GM13977 (cell line): ENCODE measurements at regions not wholly inside any gene's neighbourhood (a gene's known extent, or its start where the extent isn't known, plus 50 kb on each side); places are given as distances from the start of the nearest gene placed in this dataset.

Experiments used
- DNase-seq: peaks from one replicate; pipeline ENCODE4 v3.0.0; 2012; ENCODE audit warnings: low spot score
- in situ Hi-C: fragments of 300-500 bp; cut with MboI; formaldehyde crosslinking; loops from one replicate; pipeline ENCODE4 v1.12.0; 2022; ENCODE audit warnings: low sequenced_read_pairs, low pct_unique_long_range_greater_than_20kb, mixed read lengths, inconsistent platforms; ENCODE audit not compliant: unreplicated experiment
- TF ChIP-seq, protein P1 (sequence below): IDR thresholded peaks from 2 replicates; pipeline ENCODE4 v1.5.1; 2012; ENCODE audit warnings: mild to moderate bottlenecking, control low read depth; ENCODE audit not compliant: insufficient read depth; ENCODE audit errors: extremely low read depth, missing control alignments

DNA sequence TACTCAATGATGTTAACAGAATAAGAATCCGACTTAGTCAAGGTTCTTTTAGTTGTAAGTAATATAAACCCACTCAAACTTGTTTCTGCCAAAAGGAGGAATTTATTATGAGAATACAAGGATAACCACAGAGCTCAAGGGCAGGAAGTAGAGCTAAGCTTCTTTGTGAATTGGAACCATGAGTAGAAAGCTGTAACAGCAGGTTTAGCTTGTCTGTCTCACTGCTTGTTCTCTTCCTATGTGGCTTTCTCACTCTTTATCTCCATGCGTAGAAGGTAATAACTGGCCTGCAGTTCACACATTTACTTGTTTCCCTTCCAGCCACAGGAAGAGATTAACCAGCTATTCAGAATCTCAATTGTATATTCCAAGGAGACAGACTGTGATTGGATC, 378.3 kb downstream of the PPP1R2C start:
- TF ChIP-seq, protein P1, sequence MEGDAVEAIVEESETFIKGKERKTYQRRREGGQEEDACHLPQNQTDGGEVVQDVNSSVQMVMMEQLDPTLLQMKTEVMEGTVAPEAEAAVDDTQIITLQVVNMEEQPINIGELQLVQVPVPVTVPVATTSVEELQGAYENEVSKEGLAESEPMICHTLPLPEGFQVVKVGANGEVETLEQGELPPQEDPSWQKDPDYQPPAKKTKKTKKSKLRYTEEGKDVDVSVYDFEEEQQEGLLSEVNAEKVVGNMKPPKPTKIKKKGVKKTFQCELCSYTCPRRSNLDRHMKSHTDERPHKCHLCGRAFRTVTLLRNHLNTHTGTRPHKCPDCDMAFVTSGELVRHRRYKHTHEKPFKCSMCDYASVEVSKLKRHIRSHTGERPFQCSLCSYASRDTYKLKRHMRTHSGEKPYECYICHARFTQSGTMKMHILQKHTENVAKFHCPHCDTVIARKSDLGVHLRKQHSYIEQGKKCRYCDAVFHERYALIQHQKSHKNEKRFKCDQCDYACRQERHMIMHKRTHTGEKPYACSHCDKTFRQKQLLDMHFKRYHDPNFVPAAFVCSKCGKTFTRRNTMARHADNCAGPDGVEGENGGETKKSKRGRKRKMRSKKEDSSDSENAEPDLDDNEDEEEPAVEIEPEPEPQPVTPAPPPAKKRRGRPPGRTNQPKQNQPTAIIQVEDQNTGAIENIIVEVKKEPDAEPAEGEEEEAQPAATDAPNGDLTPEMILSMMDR, result no peak
- no peak for DNase-seq
- in situ Hi-C loops, result no loop called here

- DNase-seq, result no peak
- TF ChIP-seq, protein P1, result no peak
- in situ Hi-C loops, result no loop called here
These were observed 378.9 kb downstream of the PPP1R2C start for GRCh38 chrX:42398967-42399631.

- TF ChIP-seq, protein P1, result no peak
- in situ Hi-C loops, result no loop called here
- no peak for DNase-seq
These were observed 381.8 kb downstream of the PPP1R2C start for GRCh38 chrX:42396136-42396535.

GRCh38 chrX:42392846-42393245, 385.1 kb downstream of the PPP1R2C start:
- TF ChIP-seq, protein P1, result no peak
- no peak for DNase-seq
- in situ Hi-C loops, result no loop called here

DNA sequence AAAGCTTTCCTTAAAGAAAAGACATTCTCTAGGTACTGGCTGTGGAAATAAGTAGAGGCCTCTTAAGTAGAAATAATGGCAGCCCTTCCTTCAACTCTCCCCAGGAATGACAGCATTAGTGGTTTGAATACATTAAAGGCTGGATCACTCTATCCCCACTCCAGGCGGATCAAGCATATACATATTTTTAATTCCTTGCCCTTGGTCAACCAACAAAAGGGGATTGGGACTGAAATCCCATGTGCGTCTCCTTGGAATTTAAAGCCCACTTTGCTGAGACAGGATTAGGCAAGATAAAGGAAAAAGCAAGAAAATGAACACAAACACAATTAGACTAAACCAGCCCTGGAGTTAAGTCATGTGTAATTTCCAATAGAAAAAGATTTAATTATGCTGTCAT, 391.3 kb downstream of the PPP1R2C start:
- no peak for DNase-seq
- TF ChIP-seq, protein P1, result no peak
- in situ Hi-C loops, result no loop called here

DNA sequence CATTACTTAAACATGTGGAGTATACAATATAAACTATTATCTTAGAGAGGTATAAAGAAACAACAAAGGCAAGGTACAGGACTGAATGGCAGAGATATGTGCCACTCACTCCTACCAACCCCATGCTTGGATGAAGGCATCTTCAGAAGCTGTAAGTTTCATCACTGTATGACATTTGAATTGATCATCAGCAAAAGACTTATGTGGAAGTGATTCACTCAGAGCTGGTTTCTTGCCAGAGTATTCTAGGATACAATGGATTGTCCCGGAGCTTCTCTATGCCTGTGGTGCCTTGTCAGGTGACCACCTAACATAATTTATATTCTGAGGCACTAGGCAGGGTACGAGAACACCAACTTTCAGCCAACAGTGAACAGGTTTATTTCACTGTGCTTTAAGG, 392.2 kb downstream of the PPP1R2C start:
- TF ChIP-seq, protein P1, result no peak
- DNase-seq, result no peak
- in situ Hi-C loops, result no loop called here

DNA sequence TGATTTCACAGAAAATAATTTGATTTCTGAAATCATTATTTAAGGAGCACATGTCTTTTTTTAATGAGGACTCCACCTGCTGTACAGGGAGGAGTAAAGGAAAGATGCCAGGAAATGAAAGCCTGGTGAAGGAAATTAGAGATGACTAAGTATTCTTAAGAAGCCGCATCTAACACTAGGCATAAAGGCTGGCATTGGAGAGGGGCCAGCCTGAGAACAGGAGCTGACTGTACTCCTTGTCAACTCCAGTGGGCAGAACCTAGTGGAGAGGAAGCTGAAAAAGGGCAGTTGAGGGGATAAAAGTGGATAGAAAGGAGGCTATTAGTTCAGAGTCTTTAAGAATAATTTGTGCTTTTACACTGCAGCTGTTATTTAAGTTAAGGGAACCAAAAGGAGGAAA, 393.0 kb downstream of the PPP1R2C start:
- no peak for DNase-seq
- in situ Hi-C loops, result no loop called here
- TF ChIP-seq, protein P1, result no peak
